Bronchial epithelial cell (primary cell): ENCODE measurements at regions not wholly inside any gene's neighbourhood (a gene's known extent, or its start where the extent isn't known, plus 50 kb on each side); places are given as distances from the start of the nearest gene placed in this dataset.

Experiments used
- DNase-seq: peaks from one replicate; pipeline ENCODE4 v3.0.0-alpha.2; 2010; ENCODE audit warnings: low read depth
- FAIRE-seq: peaks from 2 replicates; lab custom pipeline; 2011; peaks lifted over from hg19 to GRCh38; lab: Jason Lieb, UNC
- H3K27me3 ChIP-seq: 2 replicates; pipeline ENCODE4 v1.5.1; 2011; ENCODE audit warnings: low read length; ENCODE audit not compliant: control insufficient read depth, insufficient read depth
- H3K36me3 ChIP-seq: 2 replicates; pipeline ENCODE4 v1.5.1; 2011; ENCODE audit warnings: low read length; ENCODE audit not compliant: control insufficient read depth, insufficient read depth
- H3K4me3 ChIP-seq: 2 replicates; pipeline ENCODE4 v1.5.1; 2011; ENCODE audit warnings: mild to moderate bottlenecking, low read depth, low read length, control low read depth
- CTCF ChIP-seq: IDR thresholded peaks from 2 replicates; pipeline ENCODE4 v1.5.1; 2011; ENCODE audit warnings: mild to moderate bottlenecking, moderate library complexity, low read length, control low read depth, inconsistent platforms; ENCODE audit not compliant: insufficient read depth, severe bottlenecking

GRCh38 chr13:22372261-22372660 is 701.4 kb downstream of the FGF9 start:
- Histone ChIP-seq H3K36me3 (no peaks in the 10 kb centered on the region), H3K4me3 (no peak overlapping the region), H3K27me3 (no peaks in the 10 kb centered on the region)
- no peak for FAIRE-seq
- no peak for TF ChIP-seq CTCF
- DNase-seq: no peak

- TF ChIP-seq CTCF: no peak
- Histone ChIP-seq H3K27me3 (no peaks in the 10 kb centered on the region), H3K4me3 (no peak overlapping the region), H3K36me3 (no peaks in the 10 kb centered on the region)
- DNase-seq: no peak
- no peak for FAIRE-seq
Measured at GRCh38 chr13:22375151-22375550, 704.3 kb downstream of the FGF9 start.

GRCh38 chr13:22387899-22388298 is 717.0 kb downstream of the FGF9 start:
- DNase-seq (no peak), FAIRE-seq (no peak)
- H3K4me3 ChIP-seq: no peak overlapping the region
- no peak for TF ChIP-seq CTCF
- H3K36me3 ChIP-seq: no peaks in the 10 kb centered on the region
- no peaks in the 10 kb centered on the region for H3K27me3 ChIP-seq

- no peaks in the 10 kb centered on the region for H3K27me3 ChIP-seq
- H3K36me3 ChIP-seq: no peaks in the 10 kb centered on the region
- H3K4me3 ChIP-seq: no peak overlapping the region
- DNase-seq (no peak), FAIRE-seq (no peak)
- TF ChIP-seq CTCF: no peak
Measured at GRCh38 chr13:22399801-22400420, 729.0 kb downstream of the FGF9 start.

GRCh38 chr13:22402682-22403081 is 731.8 kb downstream of the FGF9 start:
- no peak for TF ChIP-seq CTCF
- FAIRE-seq (no peak), DNase-seq (no peak)
- Histone ChIP-seq H3K36me3 (no peaks in the 10 kb centered on the region), H3K27me3 (no peaks in the 10 kb centered on the region), H3K4me3 (no peak overlapping the region)

- no peaks in the 10 kb centered on the region for H3K36me3 ChIP-seq
- DNase-seq (no peak), FAIRE-seq (no peak)
- no peak for TF ChIP-seq CTCF
- H3K27me3 ChIP-seq: no peaks in the 10 kb centered on the region
- H3K4me3 ChIP-seq: no peak overlapping the region
Measured at GRCh38 chr13:22403144-22403543, 732.3 kb downstream of the FGF9 start.
